GM18502 (cell line): ENCODE measurements at regions not wholly inside any gene's neighbourhood (a gene's known extent, or its start where the extent isn't known, plus 50 kb on each side); places are given as distances from the start of the nearest gene placed in this dataset.
"Not testable (repeated sequence)": the region's sequence is repeated elsewhere in the genome, so short reads cannot be mapped to it uniquely, and the experiment has no call there.

ENCODE experiments used
- ATAC-seq: cut with Tn5 transposase; IDR thresholded peaks from one replicate; pipeline ENCODE4 v1.9.1; 2021; ENCODE audit warnings: mild to moderate bottlenecking; ENCODE audit not compliant: unreplicated experiment, poor library complexity

GRCh38 chr1:102546251-102546650, 549.5 kb upstream of the OLFM3 start:
- ATAC-seq, result no peak

GRCh38 chr1:102535829-102536505, 539.2 kb upstream of the OLFM3 start:
- ATAC-seq, result no peak

DNA sequence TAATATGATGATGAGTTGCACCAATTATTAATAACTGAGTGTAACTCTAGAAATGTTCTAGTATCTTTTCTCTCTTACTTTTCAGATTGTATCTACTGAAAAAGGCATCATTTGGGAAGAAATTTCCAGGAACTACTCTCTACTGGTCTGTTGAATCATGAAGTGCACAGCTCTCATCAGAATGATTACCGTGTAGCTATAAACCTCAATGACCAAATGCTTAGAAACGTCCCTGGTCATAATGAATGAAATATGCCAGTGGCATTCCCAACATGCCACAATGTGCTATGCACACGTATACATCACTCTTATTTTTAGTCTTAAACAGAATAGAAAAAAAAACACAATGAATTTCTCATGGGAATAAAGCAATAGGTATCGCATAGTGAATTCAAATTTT, 534.3 kb upstream of the OLFM3 start:
- no peak for ATAC-seq

GRCh38 chr1:102529446-102529845, 532.7 kb upstream of the OLFM3 start:
- ATAC-seq, result no peak

DNA sequence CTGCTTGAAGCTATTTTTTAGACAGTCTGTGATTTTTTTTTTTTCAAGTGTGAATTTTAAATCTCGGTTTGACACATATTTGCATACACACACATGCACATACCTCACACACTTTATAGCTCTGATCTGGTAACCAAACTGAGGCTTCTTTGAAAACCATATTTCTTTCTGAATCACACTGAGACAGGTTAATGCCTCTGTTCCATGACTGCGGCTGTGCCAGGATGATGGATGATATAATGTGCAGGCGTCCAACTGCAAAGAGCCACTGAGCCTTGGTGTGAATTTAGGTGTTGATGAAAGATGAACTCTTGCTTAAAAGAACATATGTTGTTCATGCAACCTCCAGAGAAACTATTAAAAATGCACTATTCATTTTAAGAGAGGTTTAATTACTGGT, 504.0 kb upstream of the OLFM3 start:
- ATAC-seq, result no peak

DNA sequence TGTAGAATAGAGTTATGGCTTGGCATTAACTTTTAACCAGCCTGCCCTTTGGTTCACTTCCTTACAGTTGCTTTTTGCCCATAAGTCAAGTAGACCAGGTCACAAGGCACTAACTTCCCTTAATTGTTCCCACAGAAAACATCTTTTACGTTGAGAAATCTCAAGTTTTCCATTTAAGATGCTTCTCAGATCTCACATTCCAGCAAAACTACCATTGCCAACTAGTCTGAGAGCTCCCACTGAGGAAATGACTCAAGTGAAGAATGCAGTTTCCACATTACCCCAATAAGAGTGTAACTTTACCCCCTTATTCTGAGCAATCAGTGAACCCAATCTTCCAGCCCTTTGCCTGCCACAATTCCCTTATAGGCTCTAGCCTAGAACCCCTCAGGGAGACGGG, 502.2 kb upstream of the OLFM3 start:
- no peak for ATAC-seq

- not testable (repeated sequence) for ATAC-seq
Measured at GRCh38 chr1:102497810-102498209, 501.1 kb upstream of the OLFM3 start.

DNA sequence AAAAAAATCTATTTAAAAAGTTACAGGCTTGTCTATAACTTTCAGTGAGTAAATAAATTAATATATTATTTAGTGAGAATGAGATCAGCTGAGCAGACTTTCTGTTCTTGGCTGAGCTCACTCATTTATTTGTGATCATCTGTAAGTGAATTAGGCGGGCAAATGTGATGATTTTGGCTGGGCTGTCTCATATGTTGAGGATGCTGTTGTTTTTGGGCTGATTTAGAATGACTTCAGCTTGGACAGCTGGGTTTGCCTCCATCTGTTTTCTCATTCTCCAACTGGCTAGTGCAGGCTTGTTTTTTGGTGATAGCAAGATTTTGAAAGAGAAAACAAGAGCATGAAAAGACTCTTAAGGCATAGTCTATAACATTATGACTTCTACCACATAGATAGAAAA, 475.8 kb upstream of the OLFM3 start:
- ATAC-seq, result no peak

DNA sequence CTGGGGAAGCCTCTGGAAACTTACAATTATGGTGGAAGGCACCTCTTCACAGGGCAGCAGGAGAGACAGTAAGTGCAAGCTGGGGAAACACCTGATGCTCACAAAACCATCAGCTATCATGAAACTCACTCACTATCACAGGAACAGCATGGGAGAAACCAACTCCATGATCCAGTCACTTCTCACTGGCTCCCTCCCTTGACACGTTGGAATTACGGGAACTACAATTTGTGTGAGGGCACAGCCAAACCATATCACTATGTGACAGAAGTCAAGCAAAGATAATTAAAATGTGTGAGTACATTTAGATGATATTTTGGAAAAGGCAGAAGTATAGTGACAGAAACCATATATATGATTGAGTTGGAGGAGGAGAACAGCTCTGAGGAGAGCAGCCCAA, 474.0 kb upstream of the OLFM3 start:
- ATAC-seq, result no peak

DNA sequence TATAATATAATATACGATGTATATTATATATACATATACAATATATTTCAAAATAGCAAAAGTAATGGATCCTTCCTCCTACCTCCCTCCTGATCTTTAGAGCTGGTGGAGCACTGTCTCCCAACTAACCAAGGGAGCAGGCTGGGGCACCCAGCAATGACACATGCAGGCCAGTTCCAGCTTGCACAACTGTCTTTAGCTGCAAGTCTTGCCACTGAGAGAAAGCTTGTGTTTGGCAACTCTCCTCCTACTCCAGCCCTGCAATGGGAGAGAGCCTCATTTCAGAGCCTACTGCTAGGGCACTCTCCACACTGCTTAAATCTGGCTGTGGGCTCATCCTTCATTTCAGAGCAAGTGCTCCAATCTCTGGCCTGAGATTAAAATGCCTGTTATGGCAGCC, 469.8 kb upstream of the OLFM3 start:
- ATAC-seq, result no peak

DNA sequence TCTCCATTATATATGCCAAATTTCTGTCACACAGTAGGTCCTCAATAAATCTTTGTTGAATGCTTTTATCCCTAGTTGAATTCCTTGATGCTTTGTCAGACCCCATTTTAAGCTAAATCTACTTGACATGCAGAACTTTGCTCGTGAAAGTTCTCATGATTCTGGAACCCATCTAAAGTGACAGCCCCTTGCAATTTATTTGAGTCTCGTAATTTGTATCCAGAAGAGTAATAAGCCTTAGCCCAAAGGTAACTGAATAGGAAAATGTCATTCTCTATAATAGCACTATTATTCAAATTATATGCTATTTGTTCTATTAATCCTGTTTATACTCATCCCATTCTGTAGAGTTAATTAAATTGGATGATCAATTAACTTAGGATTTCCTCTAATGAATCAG, 466.6 kb upstream of the OLFM3 start:
- no peak for ATAC-seq

DNA sequence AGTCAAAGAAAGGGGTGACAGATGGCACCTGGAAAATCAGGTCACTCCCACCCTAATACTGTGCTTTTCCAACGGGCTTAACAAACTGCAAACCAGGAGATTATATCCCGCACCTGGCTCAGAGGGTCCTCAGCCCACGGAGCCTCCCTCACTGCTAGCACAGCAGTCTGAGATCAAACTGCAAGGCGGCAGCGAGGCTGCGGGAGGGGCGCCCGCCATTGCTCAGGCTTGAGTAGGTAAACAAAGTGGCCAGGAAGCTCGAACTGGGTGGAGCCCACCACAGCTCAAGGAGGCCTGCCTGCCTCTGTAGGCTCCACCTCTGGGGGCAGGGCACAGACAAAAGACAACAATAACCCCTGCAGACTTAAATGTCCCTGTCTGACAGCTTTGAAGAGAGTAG, 445.6 kb upstream of the OLFM3 start:
- not testable (repeated sequence) for ATAC-seq

DNA sequence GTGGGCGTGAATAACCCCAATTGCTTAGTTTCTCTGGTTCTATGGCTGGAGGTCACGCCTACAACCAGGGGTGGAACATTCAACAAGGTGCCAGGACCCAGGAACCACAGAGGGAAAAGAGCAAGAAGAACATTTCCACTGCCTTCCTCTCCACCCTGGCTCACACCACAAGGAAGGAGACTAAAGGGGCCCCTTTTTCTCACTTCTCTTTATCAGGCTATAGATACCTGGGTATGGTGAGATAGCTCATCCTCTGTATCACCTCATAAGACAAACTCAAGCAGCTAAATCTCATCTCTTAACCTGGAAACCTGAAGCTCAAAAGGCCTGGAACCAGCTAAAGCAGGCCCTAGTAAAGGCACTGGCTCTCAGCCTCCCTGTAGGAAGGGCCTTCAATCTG, 438.8 kb upstream of the OLFM3 start:
- ATAC-seq, result peak; percentile 61

GRCh38 chr1:102434421-102434820, 437.7 kb upstream of the OLFM3 start:
- peak; percentile 53 for ATAC-seq

GRCh38 chr1:102431253-102431652, 434.5 kb upstream of the OLFM3 start:
- no peak for ATAC-seq

DNA sequence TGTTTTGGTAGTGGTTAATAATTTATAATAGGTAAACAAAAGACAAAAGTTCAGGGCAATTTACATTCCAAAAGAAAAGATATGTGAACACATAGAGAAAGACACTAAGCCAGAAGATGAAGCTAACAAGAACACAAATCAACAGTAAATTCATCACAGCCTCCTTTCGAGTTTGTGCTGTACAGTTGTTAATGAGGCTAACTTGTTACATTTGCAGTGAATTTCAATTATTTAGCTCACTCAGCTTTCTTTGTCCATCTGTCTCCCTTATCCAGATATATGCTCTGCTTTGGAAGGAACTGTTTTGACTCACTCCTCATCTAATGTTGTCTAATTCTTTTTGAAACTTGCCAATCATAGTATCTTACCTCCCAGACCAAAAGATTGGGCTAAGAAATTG, 423.3 kb upstream of the OLFM3 start:
- ATAC-seq, result no peak
